MM.1S (cell line): ENCODE measurements at regions not wholly inside any gene's neighbourhood (a gene's known extent, or its start where the extent isn't known, plus 50 kb on each side); places are given as distances from the start of the nearest gene placed in this dataset.

Experiments used
- DNase-seq: peaks from one replicate; pipeline ENCODE4 v3.0.0-alpha.2; 2015
- H2AFZ ChIP-seq: fragments of 300-600 bp; sonication (generic); 2 replicates; pipeline ENCODE4 v1.6.0; 2016; ENCODE audit warnings: antibody characterized with exemption, low read length
- H3F3A ChIP-seq: fragments of 300-600 bp; sonication (generic); 2 replicates; pipeline ENCODE4 v1.6.1; 2016; ENCODE audit warnings: mild to moderate bottlenecking, antibody characterized with exemption, low read length, moderate library complexity, mixed read lengths; ENCODE audit not compliant: insufficient read depth
- H3K27ac ChIP-seq: fragments of 300-600 bp; sonication (generic); 2 replicates; pipeline ENCODE4 v1.5.1; 2016; ENCODE audit warnings: mild to moderate bottlenecking, low read length
- H3K27me3 ChIP-seq: fragments of 300-600 bp; sonication (generic); replicated peaks from 2 replicates; pipeline ENCODE4 v1.6.0; 2016; ENCODE audit warnings: low read length; ENCODE audit not compliant: insufficient read depth
- H3K36me3 ChIP-seq: fragments of 300-600 bp; sonication (generic); replicated peaks from 2 replicates; pipeline ENCODE4 v1.6.1; 2016; ENCODE audit warnings: mild to moderate bottlenecking, low read length, mixed read lengths; ENCODE audit not compliant: insufficient read depth
- H3K4me1 ChIP-seq: fragments of 300-600 bp; sonication (generic); 2 replicates; pipeline ENCODE4 v1.6.1; 2016; ENCODE audit warnings: low read length, mixed read lengths
- H3K4me2 ChIP-seq: fragments of 300-600 bp; sonication (generic); 2 replicates; pipeline ENCODE4 v1.6.0; 2016; ENCODE audit warnings: low read depth, low read length
- H3K4me3 ChIP-seq: fragments of 300-600 bp; sonication (generic); 2 replicates; pipeline ENCODE4 v1.5.1; 2016; ENCODE audit warnings: low read length, mixed read lengths
- H3K79me2 ChIP-seq: fragments of 300-600 bp; sonication (generic); 2 replicates; pipeline ENCODE4 v1.6.1; 2016; ENCODE audit warnings: mixed run types, low read length, mixed read lengths
- H3K9ac ChIP-seq: fragments of 300-600 bp; sonication (generic); 2 replicates; pipeline ENCODE4 v1.6.1; 2016; ENCODE audit warnings: low read length, mixed read lengths
- H3K9me2 ChIP-seq: fragments of 300-600 bp; sonication (generic); replicated peaks from 2 replicates; pipeline ENCODE4 v1.6.1; 2016; ENCODE audit warnings: mild to moderate bottlenecking, low read length, mixed read lengths; ENCODE audit not compliant: insufficient read depth
- H3K9me3 ChIP-seq: fragments of 300-600 bp; sonication (generic); replicated peaks from 2 replicates; pipeline ENCODE4 v1.6.1; 2016; ENCODE audit warnings: mild to moderate bottlenecking, low read length, mixed read lengths; ENCODE audit not compliant: insufficient read depth
- H4K20me1 ChIP-seq: fragments of 300-600 bp; sonication (generic); 2 replicates; pipeline ENCODE4 v1.6.1; 2016; ENCODE audit warnings: mild to moderate bottlenecking, low read length, moderate library complexity, mixed read lengths; ENCODE audit not compliant: insufficient read depth
- EZH2 ChIP-seq: fragments of 300-600 bp; sonication (generic); optimal IDR thresholded peaks from 2 replicates; pipeline ENCODE3; 2017; ENCODE audit warnings: low read depth, mild to moderate bottlenecking, antibody characterized with exemption, low read length, mixed read lengths
- EZH2phosphoT487 ChIP-seq: fragments of 300-600 bp; sonication (generic); IDR thresholded peaks from 2 replicates; pipeline ENCODE4 v1.6.1; 2018; ENCODE audit warnings: antibody characterized with exemption, low read length
- TF ChIP-seq, protein P1 (sequence below): fragments of 300-600 bp; sonication (generic); IDR thresholded peaks from 2 replicates; pipeline ENCODE4 v1.5.1; 2016; ENCODE audit warnings: antibody characterized with exemption, low read length, mixed read lengths

GRCh38 chr13:47757466-47758080, 243.5 kb downstream of the SUCLA2 start:
- Histone ChIP-seq H3K79me2 (no peaks in the 10 kb centered on the region), H3K4me2 (no peak overlapping the region), H3K36me3 (no peaks in the 10 kb centered on the region), H3K4me1 (no peaks in the 10 kb centered on the region), H3K27ac (no peak overlapping the region), H3K9ac (no peak overlapping the region), H3K9me3 (no peaks in the 10 kb centered on the region), H3K9me2 (no peaks in the 10 kb centered on the region), H3K27me3 (no peaks in the 10 kb centered on the region), H2AFZ (no peak overlapping the region), H4K20me1 (no peaks in the 10 kb centered on the region), H3K4me3 (no peak overlapping the region), H3F3A (no peaks in the 10 kb centered on the region)
- TF ChIP-seq, protein P1, sequence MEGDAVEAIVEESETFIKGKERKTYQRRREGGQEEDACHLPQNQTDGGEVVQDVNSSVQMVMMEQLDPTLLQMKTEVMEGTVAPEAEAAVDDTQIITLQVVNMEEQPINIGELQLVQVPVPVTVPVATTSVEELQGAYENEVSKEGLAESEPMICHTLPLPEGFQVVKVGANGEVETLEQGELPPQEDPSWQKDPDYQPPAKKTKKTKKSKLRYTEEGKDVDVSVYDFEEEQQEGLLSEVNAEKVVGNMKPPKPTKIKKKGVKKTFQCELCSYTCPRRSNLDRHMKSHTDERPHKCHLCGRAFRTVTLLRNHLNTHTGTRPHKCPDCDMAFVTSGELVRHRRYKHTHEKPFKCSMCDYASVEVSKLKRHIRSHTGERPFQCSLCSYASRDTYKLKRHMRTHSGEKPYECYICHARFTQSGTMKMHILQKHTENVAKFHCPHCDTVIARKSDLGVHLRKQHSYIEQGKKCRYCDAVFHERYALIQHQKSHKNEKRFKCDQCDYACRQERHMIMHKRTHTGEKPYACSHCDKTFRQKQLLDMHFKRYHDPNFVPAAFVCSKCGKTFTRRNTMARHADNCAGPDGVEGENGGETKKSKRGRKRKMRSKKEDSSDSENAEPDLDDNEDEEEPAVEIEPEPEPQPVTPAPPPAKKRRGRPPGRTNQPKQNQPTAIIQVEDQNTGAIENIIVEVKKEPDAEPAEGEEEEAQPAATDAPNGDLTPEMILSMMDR = no peak
- no peak for TF ChIP-seq EZH2
- no peak for TF ChIP-seq EZH2phosphoT487
- DNase-seq = no peak

- TF ChIP-seq EZH2phosphoT487 (no peak), EZH2 (no peak)
- TF ChIP-seq, protein P1 = no peak
- Histone ChIP-seq H3K9me3 (no peaks in the 10 kb centered on the region), H3K9me2 (no peaks in the 10 kb centered on the region), H3K27me3 (no peaks in the 10 kb centered on the region), H3K4me1 (no peaks in the 10 kb centered on the region), H4K20me1 (no peaks in the 10 kb centered on the region), H3K9ac (no peak overlapping the region), H3K36me3 (no peaks in the 10 kb centered on the region), H3K79me2 (no peaks in the 10 kb centered on the region), H2AFZ (no peak overlapping the region), H3F3A (no peaks in the 10 kb centered on the region), H3K4me3 (no peak overlapping the region), H3K4me2 (no peak overlapping the region), H3K27ac (no peak overlapping the region)
- no peak for DNase-seq
Measured at GRCh38 chr13:47747901-47748300, 253.2 kb downstream of the SUCLA2 start.

DNA sequence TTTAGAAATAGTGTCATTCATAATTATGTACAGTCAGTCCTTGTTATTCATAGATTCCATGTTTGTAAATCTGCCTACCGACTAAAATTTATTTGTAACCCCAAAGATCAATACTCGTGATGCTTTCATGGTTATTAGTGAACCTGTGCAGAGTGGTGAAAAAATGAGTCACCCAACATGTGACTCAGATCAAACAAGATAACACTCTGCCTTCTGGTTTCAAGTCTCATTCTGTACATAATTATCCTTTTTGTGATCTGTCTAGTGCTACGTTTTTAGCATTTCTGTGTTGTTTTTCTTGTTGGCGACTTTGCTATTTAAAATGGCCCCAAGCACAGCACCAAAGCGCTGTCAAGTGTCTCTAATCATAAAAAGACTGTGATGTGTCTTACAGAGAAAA, 274.7 kb downstream of the SUCLA2 start:
- Histone ChIP-seq H3K4me2 (no peak overlapping the region), H4K20me1 (no peaks in the 10 kb centered on the region), H3F3A (no peaks in the 10 kb centered on the region), H3K36me3 (no peaks in the 10 kb centered on the region), H2AFZ (no peak overlapping the region), H3K27ac (no peak overlapping the region), H3K9ac (no peak overlapping the region), H3K79me2 (no peaks in the 10 kb centered on the region), H3K4me1 (no peaks in the 10 kb centered on the region), H3K4me3 (no peak overlapping the region), H3K9me2 (no peaks in the 10 kb centered on the region), H3K9me3 (no peaks in the 10 kb centered on the region), H3K27me3 (no peaks in the 10 kb centered on the region)
- TF ChIP-seq EZH2phosphoT487 = no peak
- TF ChIP-seq, protein P1 = no peak
- no peak for TF ChIP-seq EZH2
- no peak for DNase-seq
